SK-N-SH treated with all-trans-retinoic acid at 6 μM for 48 hours (cell line): ENCODE measurements at regions not wholly inside any gene's neighbourhood (a gene's known extent, or its start where the extent isn't known, plus 50 kb on each side); places are given as distances from the start of the nearest gene placed in this dataset.
A peak's percentile ranks its signal among the peaks of the same experiment; 100 is the strongest.

Experiments used
- ATAC-seq: fragments of 200-7000 bp; cut with Tn5 transposase; 3 replicates; pipeline ENCODE4 v1.9.1; 2020; ENCODE audit warnings: mild to moderate bottlenecking, moderate library complexity
- ARNTL ChIP-seq: fragments of 450-650 bp; formaldehyde crosslinking; IDR thresholded peaks from 2 replicates; pipeline ENCODE4 v1.5.0; 2020; ENCODE audit warnings: low read depth, mild to moderate bottlenecking, moderate library complexity, borderline replicate concordance
- BACH2 ChIP-seq: fragments of 250-450 bp; sonication (Bioruptor Pico); IDR thresholded peaks from 2 replicates; pipeline ENCODE4 v1.9.0; 2021; ENCODE audit warnings: mild to moderate bottlenecking, borderline replicate concordance
- CSDC2 ChIP-seq: fragments of 250-450 bp; sonication (Bioruptor Pico); IDR thresholded peaks from 2 replicates; pipeline ENCODE4 v1.5.0; 2020; ENCODE audit warnings: mild to moderate bottlenecking, moderate library complexity
- ESRRG ChIP-seq: fragments of 250-450 bp; sonication (Bioruptor Pico); IDR thresholded peaks from 2 replicates; pipeline ENCODE4 v1.6.1; 2021; ENCODE audit warnings: mild to moderate bottlenecking
- GLIS3 ChIP-seq: fragments of 250-450 bp; sonication (Bioruptor Pico); IDR thresholded peaks from 2 replicates; pipeline ENCODE4 v1.5.0; 2020; ENCODE audit warnings: mild to moderate bottlenecking, moderate library complexity
- ISL1 ChIP-seq: fragments of 250-450 bp; sonication (Bioruptor Pico); IDR thresholded peaks from 2 replicates; pipeline ENCODE4 v2.1.2; 2022; ENCODE audit warnings: mild to moderate bottlenecking, moderate library complexity
- OSR1 ChIP-seq: fragments of 250-450 bp; sonication (Bioruptor Pico); IDR thresholded peaks from 2 replicates; pipeline ENCODE4 v1.8.0; 2022; ENCODE audit warnings: moderate library complexity, mild to moderate bottlenecking, inconsistent platforms
- PPARA ChIP-seq: fragments of 250-450 bp; sonication (Bioruptor Pico); IDR thresholded peaks from 2 replicates; pipeline ENCODE4 v1.5.0; 2020; ENCODE audit warnings: mild to moderate bottlenecking, borderline replicate concordance
- RARB ChIP-seq: fragments of 250-450 bp; sonication (Bioruptor Pico); IDR thresholded peaks from 2 replicates; pipeline ENCODE4 v1.8.0; 2021; ENCODE audit warnings: mild to moderate bottlenecking, moderate library complexity
- SNAI2 ChIP-seq: fragments of 250-450 bp; sonication (Bioruptor Pico); IDR thresholded peaks from 2 replicates; pipeline ENCODE4 v1.5.0; 2020; ENCODE audit warnings: mild to moderate bottlenecking, moderate library complexity
- TCF4 ChIP-seq: fragments of 250-450 bp; sonication (Bioruptor Pico); IDR thresholded peaks from 2 replicates; pipeline ENCODE4 v1.8.0; 2021; ENCODE audit warnings: mild to moderate bottlenecking, moderate library complexity, borderline replicate concordance
- TOX ChIP-seq: fragments of 250-450 bp; sonication (Bioruptor Pico); IDR thresholded peaks from 2 replicates; pipeline ENCODE4 v1.8.0; 2021; ENCODE audit warnings: mild to moderate bottlenecking, moderate library complexity, borderline replicate concordance
- ZC3H10 ChIP-seq: fragments of 250-450 bp; sonication (Bioruptor Pico); IDR thresholded peaks from 2 replicates; pipeline ENCODE4 v1.5.1; 2021; ENCODE audit warnings: mild to moderate bottlenecking, moderate library complexity
- ZFP3 ChIP-seq: fragments of 250-450 bp; sonication (Bioruptor Pico); IDR thresholded peaks from 2 replicates; pipeline ENCODE4 v1.5.0; 2020; ENCODE audit warnings: mild to moderate bottlenecking, moderate library complexity
- ZFP30 ChIP-seq: fragments of 450-650 bp; formaldehyde crosslinking; IDR thresholded peaks from 2 replicates; pipeline ENCODE4 v1.5.0; 2022; ENCODE audit warnings: mild to moderate bottlenecking, moderate library complexity
- ZNF70 ChIP-seq: fragments of 450-650 bp; formaldehyde crosslinking; IDR thresholded peaks from 2 replicates; pipeline ENCODE4 v1.5.0; 2020; ENCODE audit warnings: mild to moderate bottlenecking, moderate library complexity
- ZNF8 ChIP-seq: fragments of 450-650 bp; formaldehyde crosslinking; IDR thresholded peaks from 2 replicates; pipeline ENCODE4 v1.5.0; 2020; ENCODE audit warnings: mild to moderate bottlenecking, moderate library complexity
- TF ChIP-seq, protein P1 (sequence below): fragments of 250-450 bp; sonication (Bioruptor Pico); IDR thresholded peaks from 2 replicates; pipeline ENCODE4 v1.5.1; 2020; ENCODE audit warnings: low read depth, mild to moderate bottlenecking, moderate library complexity
- TF ChIP-seq, protein P2 (sequence below): fragments of 250-450 bp; sonication (Bioruptor Pico); IDR thresholded peaks from 2 replicates; pipeline ENCODE4 v1.5.1; 2021; ENCODE audit warnings: mild to moderate bottlenecking, moderate library complexity
- TF ChIP-seq, protein P3 (sequence below): fragments of 250-450 bp; sonication (Bioruptor Pico); IDR thresholded peaks from 2 replicates; pipeline ENCODE4 v1.5.0; 2020; ENCODE audit warnings: mild to moderate bottlenecking, moderate library complexity

DNA sequence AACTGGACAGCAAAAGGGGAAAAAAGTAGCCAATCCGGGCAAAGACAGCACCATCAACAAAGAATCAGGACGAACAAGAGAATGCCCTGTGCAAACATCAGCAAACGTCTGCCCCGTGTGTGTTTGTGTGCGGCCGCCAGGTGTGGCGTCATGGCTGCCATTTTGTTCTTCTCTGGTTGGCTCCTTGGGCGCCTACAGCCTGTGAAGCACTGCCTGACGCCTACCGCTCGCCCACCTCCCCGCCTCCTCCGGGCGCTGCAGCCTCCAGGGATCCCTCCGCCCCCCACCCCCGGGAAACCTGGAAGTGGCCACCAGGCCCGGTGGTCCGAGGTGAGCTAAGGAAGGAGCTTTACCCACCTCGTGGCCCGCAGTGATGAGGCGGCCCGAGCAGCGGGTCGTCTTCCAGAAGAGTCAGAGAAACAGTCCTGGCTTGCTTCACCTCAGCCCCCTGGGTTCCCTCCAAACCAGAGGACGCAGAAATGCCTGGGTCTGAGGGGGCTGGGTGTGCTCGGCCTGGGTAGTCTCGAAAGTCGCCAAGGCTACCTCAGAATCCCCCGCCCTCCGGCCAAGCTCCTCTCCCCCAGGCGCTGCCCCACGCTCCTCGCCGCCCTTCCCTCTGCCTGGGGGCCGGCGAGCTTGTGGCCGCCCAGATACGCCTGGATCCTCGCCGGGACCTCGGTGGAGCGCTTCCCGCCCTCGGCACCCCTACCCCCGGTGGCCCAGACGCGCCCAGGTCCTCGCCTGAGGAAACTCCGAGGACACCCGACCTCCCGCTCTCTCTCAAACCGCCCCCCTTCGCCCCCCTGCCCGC, 61.8 kb upstream of the IL6 start:
- ATAC-seq: no peak
- no peak for TF ChIP-seq ZFP30 (CRISPR knock-in tag)
- TF ChIP-seq CSDC2: no peak
- TF ChIP-seq OSR1: no peak
- TF ChIP-seq TCF4: no peak
- no peak for TF ChIP-seq ISL1 (CRISPR knock-in tag)
- TF ChIP-seq, protein P1, sequence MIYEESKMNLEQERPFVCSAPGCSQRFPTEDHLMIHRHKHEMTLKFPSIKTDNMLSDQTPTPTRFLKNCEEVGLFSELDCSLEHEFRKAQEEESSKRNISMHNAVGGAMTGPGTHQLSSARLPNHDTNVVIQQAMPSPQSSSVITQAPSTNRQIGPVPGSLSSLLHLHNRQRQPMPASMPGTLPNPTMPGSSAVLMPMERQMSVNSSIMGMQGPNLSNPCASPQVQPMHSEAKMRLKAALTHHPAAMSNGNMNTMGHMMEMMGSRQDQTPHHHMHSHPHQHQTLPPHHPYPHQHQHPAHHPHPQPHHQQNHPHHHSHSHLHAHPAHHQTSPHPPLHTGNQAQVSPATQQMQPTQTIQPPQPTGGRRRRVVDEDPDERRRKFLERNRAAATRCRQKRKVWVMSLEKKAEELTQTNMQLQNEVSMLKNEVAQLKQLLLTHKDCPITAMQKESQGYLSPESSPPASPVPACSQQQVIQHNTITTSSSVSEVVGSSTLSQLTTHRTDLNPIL (CRISPR knock-in tag): no peak
- TF ChIP-seq ZNF70 (CRISPR knock-in tag): no peak
- no peak for TF ChIP-seq GLIS3
- TF ChIP-seq TOX (CRISPR knock-in tag): no peak
- TF ChIP-seq PPARA (CRISPR knock-in tag): no peak
- TF ChIP-seq RARB (CRISPR knock-in tag): no peak
- TF ChIP-seq ZFP3 (CRISPR knock-in tag): no peak
- TF ChIP-seq, protein P2, sequence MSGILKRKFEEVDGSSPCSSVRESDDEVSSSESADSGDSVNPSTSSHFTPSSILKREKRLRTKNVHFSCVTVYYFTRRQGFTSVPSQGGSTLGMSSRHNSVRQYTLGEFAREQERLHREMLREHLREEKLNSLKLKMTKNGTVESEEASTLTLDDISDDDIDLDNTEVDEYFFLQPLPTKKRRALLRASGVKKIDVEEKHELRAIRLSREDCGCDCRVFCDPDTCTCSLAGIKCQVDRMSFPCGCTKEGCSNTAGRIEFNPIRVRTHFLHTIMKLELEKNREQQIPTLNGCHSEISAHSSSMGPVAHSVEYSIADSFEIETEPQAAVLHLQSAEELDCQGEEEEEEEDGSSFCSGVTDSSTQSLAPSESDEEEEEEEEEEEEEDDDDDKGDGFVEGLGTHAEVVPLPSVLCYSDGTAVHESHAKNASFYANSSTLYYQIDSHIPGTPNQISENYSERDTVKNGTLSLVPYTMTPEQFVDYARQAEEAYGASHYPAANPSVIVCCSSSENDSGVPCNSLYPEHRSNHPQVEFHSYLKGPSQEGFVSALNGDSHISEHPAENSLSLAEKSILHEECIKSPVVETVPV (CRISPR knock-in tag): no peak
- no peak for TF ChIP-seq SNAI2
- TF ChIP-seq, protein P3, sequence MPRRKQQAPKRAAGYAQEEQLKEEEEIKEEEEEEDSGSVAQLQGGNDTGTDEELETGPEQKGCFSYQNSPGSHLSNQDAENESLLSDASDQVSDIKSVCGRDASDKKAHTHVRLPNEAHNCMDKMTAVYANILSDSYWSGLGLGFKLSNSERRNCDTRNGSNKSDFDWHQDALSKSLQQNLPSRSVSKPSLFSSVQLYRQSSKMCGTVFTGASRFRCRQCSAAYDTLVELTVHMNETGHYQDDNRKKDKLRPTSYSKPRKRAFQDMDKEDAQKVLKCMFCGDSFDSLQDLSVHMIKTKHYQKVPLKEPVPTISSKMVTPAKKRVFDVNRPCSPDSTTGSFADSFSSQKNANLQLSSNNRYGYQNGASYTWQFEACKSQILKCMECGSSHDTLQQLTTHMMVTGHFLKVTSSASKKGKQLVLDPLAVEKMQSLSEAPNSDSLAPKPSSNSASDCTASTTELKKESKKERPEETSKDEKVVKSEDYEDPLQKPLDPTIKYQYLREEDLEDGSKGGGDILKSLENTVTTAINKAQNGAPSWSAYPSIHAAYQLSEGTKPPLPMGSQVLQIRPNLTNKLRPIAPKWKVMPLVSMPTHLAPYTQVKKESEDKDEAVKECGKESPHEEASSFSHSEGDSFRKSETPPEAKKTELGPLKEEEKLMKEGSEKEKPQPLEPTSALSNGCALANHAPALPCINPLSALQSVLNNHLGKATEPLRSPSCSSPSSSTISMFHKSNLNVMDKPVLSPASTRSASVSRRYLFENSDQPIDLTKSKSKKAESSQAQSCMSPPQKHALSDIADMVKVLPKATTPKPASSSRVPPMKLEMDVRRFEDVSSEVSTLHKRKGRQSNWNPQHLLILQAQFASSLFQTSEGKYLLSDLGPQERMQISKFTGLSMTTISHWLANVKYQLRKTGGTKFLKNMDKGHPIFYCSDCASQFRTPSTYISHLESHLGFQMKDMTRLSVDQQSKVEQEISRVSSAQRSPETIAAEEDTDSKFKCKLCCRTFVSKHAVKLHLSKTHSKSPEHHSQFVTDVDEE: no peak

DNA sequence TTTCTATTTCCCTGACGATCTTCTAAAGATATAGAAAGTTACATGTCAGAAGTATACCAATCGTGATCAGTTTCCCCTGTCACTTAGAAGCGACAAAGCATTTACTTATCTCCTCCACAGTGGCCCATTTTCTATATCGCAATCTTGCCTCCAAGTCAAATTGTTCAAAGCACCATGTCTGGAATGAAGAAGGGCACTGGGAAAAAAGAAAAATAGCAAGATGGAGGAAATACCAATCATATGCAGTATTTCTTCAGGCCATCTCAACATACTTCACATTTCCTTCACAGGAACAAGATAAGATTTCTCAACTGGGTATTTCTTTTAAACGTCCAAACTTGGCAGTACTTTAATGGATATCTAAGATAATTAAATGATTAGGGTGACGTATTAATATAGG, 63.3 kb upstream of the IL6 start:
- no peak for ATAC-seq
- TF ChIP-seq, protein P3: no peak
- no peak for TF ChIP-seq ZNF8 (CRISPR knock-in tag)
- TF ChIP-seq, protein P1 (CRISPR knock-in tag): no peak
- TF ChIP-seq ZC3H10 (CRISPR knock-in tag): no peak

DNA sequence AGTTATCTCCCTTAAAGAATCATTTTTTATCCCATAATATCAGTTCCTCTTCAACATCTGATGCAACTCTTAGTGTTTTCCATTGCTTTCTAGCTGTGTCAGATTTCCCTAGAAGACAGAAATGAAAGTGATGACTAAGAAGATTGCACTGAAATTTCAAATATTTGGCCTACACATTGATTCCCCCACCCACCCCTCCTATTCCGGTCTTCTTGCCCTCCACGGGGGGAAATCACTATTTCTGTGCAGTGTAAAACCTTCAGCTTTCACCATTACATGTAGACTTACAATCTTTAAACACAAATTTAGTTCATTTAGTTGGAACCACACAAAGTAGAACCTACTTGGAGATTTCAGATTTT, 63.7 kb upstream of the IL6 start:
- ATAC-seq: peak; percentile 35; the same call in 2 of the 3 replicates
- no peak for TF ChIP-seq ZNF8 (CRISPR knock-in tag)
- TF ChIP-seq TOX (CRISPR knock-in tag): no peak
- TF ChIP-seq ARNTL (CRISPR knock-in tag): no peak
- TF ChIP-seq ESRRG (CRISPR knock-in tag): no peak
- no peak for TF ChIP-seq ISL1 (CRISPR knock-in tag)
- TF ChIP-seq PPARA (CRISPR knock-in tag): no peak
- TF ChIP-seq BACH2 (CRISPR knock-in tag): no peak
- TF ChIP-seq ZFP3 (CRISPR knock-in tag): no peak
- TF ChIP-seq RARB (CRISPR knock-in tag): no peak
- no peak for TF ChIP-seq ZC3H10 (CRISPR knock-in tag)
- TF ChIP-seq CSDC2: no peak
- TF ChIP-seq, protein P1 (CRISPR knock-in tag): no peak
- no peak for TF ChIP-seq GLIS3
- no peak for TF ChIP-seq ZNF70 (CRISPR knock-in tag)
